IMR-90 (cell line): ENCODE measurements at regions not wholly inside any gene's neighbourhood (a gene's known extent, or its start where the extent isn't known, plus 50 kb on each side); places are given as distances from the start of the nearest gene placed in this dataset.

Source experiments
- BHLHE40 ChIP-seq: fragments of 150-350 bp; IDR thresholded peaks from 2 replicates; pipeline ENCODE4 v1.6.1; 2016; ENCODE audit warnings: mild to moderate bottlenecking, low read depth, low read length
- CTCF ChIP-seq: conservative IDR thresholded peaks from 2 replicates; pipeline ENCODE4 v1.5.1; 2012; ENCODE audit warnings: mild to moderate bottlenecking, low read depth, low read length, improper control_type of control experiment
- ELK1 ChIP-seq: fragments of 150-350 bp; IDR thresholded peaks from 2 replicates; pipeline ENCODE4 v1.6.1; 2016; ENCODE audit warnings: low read depth, mild to moderate bottlenecking, low read length, moderate library complexity, borderline replicate concordance
- POLR2A ChIP-seq: IDR thresholded peaks from 2 replicates; pipeline ENCODE4 v1.6.1; 2012; ENCODE audit warnings: mild to moderate bottlenecking, low read depth, low read length
- RAD21 ChIP-seq: IDR thresholded peaks from 2 replicates; pipeline ENCODE4 v1.6.1; 2012; ENCODE audit warnings: low read length, improper control_type of control experiment
- RCOR1 ChIP-seq: IDR thresholded peaks from 2 replicates; pipeline ENCODE4 v1.6.1; 2012; ENCODE audit warnings: mild to moderate bottlenecking, low read length, improper control_type of control experiment; ENCODE audit not compliant: insufficient replicate concordance
- SMC3 ChIP-seq: fragments of 150-350 bp; IDR thresholded peaks from 2 replicates; pipeline ENCODE4 v1.6.1; 2016; ENCODE audit warnings: low read depth, mild to moderate bottlenecking, antibody characterized with exemption, low read length, moderate library complexity
- USF2 ChIP-seq: fragments of 150-350 bp; IDR thresholded peaks from 2 replicates; pipeline ENCODE4 v1.6.1; 2017; ENCODE audit warnings: mild to moderate bottlenecking, antibody characterized with exemption, low read length, low read depth

GRCh38 chr10:44195112-44196007 lies 189.5 kb downstream of the CXCL12 start:
- TF ChIP-seq CTCF (no peak), SMC3 (no peak), BHLHE40 (no peak), RCOR1 (no peak), USF2 (no peak; the same call in 1 of the 2 replicates), ELK1 (no peak), POLR2A (no peak), RAD21 (no peak; the same call in 1 of the 2 replicates)
